Activated naive CD4-positive, alpha-beta T cell treated with anti-CD3 and anti-CD28 coated beads, Interleukin-2, amount 50 U/mL, for 24 hours (primary cell): ENCODE measurements at regions not wholly inside any gene's neighbourhood (a gene's known extent, or its start where the extent isn't known, plus 50 kb on each side); places are given as distances from the start of the nearest gene placed in this dataset.
"Not testable (repeated sequence)": the region's sequence is repeated elsewhere in the genome, so short reads cannot be mapped to it uniquely, and the experiment has no call there.

Source experiments
- H3K27ac Mint-ChIP-seq: one replicate; pipeline ENCODE4 v1.8.0; 2021; ENCODE audit warnings: mild to moderate bottlenecking, mixed read lengths
- H3K27me3 Mint-ChIP-seq: one replicate; pipeline ENCODE4 v1.8.0; 2021; ENCODE audit warnings: mixed read lengths
- H3K36me3 Mint-ChIP-seq: one replicate; pipeline ENCODE4 v1.8.0; 2021; ENCODE audit warnings: mixed read lengths
- H3K4me1 Mint-ChIP-seq: one replicate; pipeline ENCODE4 v1.8.0; 2021; ENCODE audit warnings: mixed read lengths
- H3K4me3 Mint-ChIP-seq: one replicate; pipeline ENCODE4 v1.8.0; 2021; ENCODE audit warnings: mild to moderate bottlenecking, mixed read lengths
- H3K9me3 Mint-ChIP-seq: one replicate; pipeline ENCODE4 v1.8.0; 2021; ENCODE audit warnings: mixed read lengths

- H3K36me3 Mint-ChIP-seq, result peaks cover 25% of the 10 kb centered on the region
- H3K27ac Mint-ChIP-seq, result no peak overlapping the region
- H3K4me3 Mint-ChIP-seq, result no peak overlapping the region
These were observed 113.1 kb upstream of the PCAT7 start for GRCh38 chr9:94441796-94442195.

GRCh38 chr9:94443032-94443722 is 111.7 kb upstream of the PCAT7 start:
- no peak overlapping the region for H3K4me3 Mint-ChIP-seq
- H3K27ac Mint-ChIP-seq, result no peak overlapping the region
- H3K4me1 Mint-ChIP-seq, result peaks cover 10% of the 10 kb centered on the region
- peaks cover 30% of the 10 kb centered on the region for H3K36me3 Mint-ChIP-seq
- H3K9me3 Mint-ChIP-seq, result no peaks in the 10 kb centered on the region
- no peaks in the 10 kb centered on the region for H3K27me3 Mint-ChIP-seq

More at GRCh38 chr9:94441796-94442195, 113.1 kb upstream of the PCAT7 start:
- no peaks in the 10 kb centered on the region for H3K27me3 Mint-ChIP-seq
- no peaks in the 10 kb centered on the region for H3K9me3 Mint-ChIP-seq
- peaks cover 10% of the 10 kb centered on the region for H3K4me1 Mint-ChIP-seq

- no peak overlapping the region for H3K27ac Mint-ChIP-seq
- H3K4me1 Mint-ChIP-seq, result peaks cover 6% of the 10 kb centered on the region
- peaks cover 31% of the 10 kb centered on the region for H3K36me3 Mint-ChIP-seq
- no peaks in the 10 kb centered on the region for H3K9me3 Mint-ChIP-seq
- H3K27me3 Mint-ChIP-seq, result no peaks in the 10 kb centered on the region
- no peak overlapping the region for H3K4me3 Mint-ChIP-seq
These were observed 109.0 kb upstream of the PCAT7 start for GRCh38 chr9:94445863-94446262.

GRCh38 chr9:94449486-94449885 is 105.4 kb upstream of the PCAT7 start:
- Mint-ChIP-seq H3K4me3 (no peak overlapping the region), H3K4me1 (no peaks in the 10 kb centered on the region), H3K36me3 (peaks cover 25% of the 10 kb centered on the region), H3K9me3 (no peaks in the 10 kb centered on the region), H3K27me3 (no peaks in the 10 kb centered on the region), H3K27ac (no peak overlapping the region)

- Mint-ChIP-seq H3K27ac (no peak overlapping the region), H3K9me3 (peaks cover 21% of the 10 kb centered on the region), H3K27me3 (no peaks in the 10 kb centered on the region), H3K4me1 (no peaks in the 10 kb centered on the region), H3K36me3 (peaks cover 24% of the 10 kb centered on the region), H3K4me3 (no peak overlapping the region)
These were observed 90.1 kb upstream of the PCAT7 start for GRCh38 chr9:94464790-94465189.

GRCh38 chr9:94472063-94472462 is 82.8 kb upstream of the PCAT7 start:
- not testable (repeated sequence) for H3K4me3 Mint-ChIP-seq, H3K36me3 Mint-ChIP-seq, H3K9me3 Mint-ChIP-seq, H3K27ac Mint-ChIP-seq, H3K4me1 Mint-ChIP-seq
- H3K27me3 Mint-ChIP-seq, result peaks cover 16% of the 10 kb centered on the region

GRCh38 chr9:94472806-94473360 is 82.0 kb upstream of the PCAT7 start:
- peaks cover 2% of the 10 kb centered on the region for H3K36me3 Mint-ChIP-seq
- H3K4me1 Mint-ChIP-seq, result no peaks in the 10 kb centered on the region
- peaks cover 16% of the 10 kb centered on the region for H3K27me3 Mint-ChIP-seq
- no peak overlapping the region for H3K4me3 Mint-ChIP-seq
- no peak overlapping the region for H3K27ac Mint-ChIP-seq
- H3K9me3 Mint-ChIP-seq, result peaks cover 6% of the 10 kb centered on the region

- Mint-ChIP-seq H3K27me3 (peaks cover 11% of the 10 kb centered on the region), H3K4me3 (no peak overlapping the region), H3K9me3 (no peaks in the 10 kb centered on the region), H3K27ac (no peak overlapping the region), H3K4me1 (no peaks in the 10 kb centered on the region), H3K36me3 (no peaks in the 10 kb centered on the region)
These were observed 75.8 kb upstream of the PCAT7 start for GRCh38 chr9:94478755-94479730.

- Mint-ChIP-seq H3K4me3 (no peak overlapping the region), H3K27ac (no peak overlapping the region), H3K27me3 (peaks cover 6% of the 10 kb centered on the region), H3K36me3 (no peaks in the 10 kb centered on the region), H3K4me1 (no peaks in the 10 kb centered on the region), H3K9me3 (no peaks in the 10 kb centered on the region)
These were observed 75.1 kb upstream of the PCAT7 start for GRCh38 chr9:94479757-94480156.

GRCh38 chr9:94480205-94480604 is 74.7 kb upstream of the PCAT7 start:
- Mint-ChIP-seq H3K9me3 (no peaks in the 10 kb centered on the region), H3K36me3 (no peaks in the 10 kb centered on the region), H3K27ac (peak overlapping the region; percentile 15), H3K27me3 (peaks cover 3% of the 10 kb centered on the region), H3K4me1 (no peaks in the 10 kb centered on the region), H3K4me3 (no peak overlapping the region)

GRCh38 chr9:94482110-94482509 is 72.8 kb upstream of the PCAT7 start:
- no peak overlapping the region for H3K4me3 Mint-ChIP-seq
- H3K27me3 Mint-ChIP-seq, result no peaks in the 10 kb centered on the region
- no peaks in the 10 kb centered on the region for H3K36me3 Mint-ChIP-seq
- H3K9me3 Mint-ChIP-seq, result no peaks in the 10 kb centered on the region
- no peak overlapping the region for H3K27ac Mint-ChIP-seq
- H3K4me1 Mint-ChIP-seq, result no peaks in the 10 kb centered on the region

GRCh38 chr9:94490465-94490864 is 64.4 kb upstream of the PCAT7 start:
- H3K27ac Mint-ChIP-seq, result no peak overlapping the region
- H3K4me3 Mint-ChIP-seq, result no peak overlapping the region
- no peaks in the 10 kb centered on the region for H3K36me3 Mint-ChIP-seq
- H3K27me3 Mint-ChIP-seq, result peaks cover 9% of the 10 kb centered on the region
- H3K9me3 Mint-ChIP-seq, result no peaks in the 10 kb centered on the region
- no peaks in the 10 kb centered on the region for H3K4me1 Mint-ChIP-seq

GRCh38 chr9:94492125-94492524 is 62.8 kb upstream of the PCAT7 start:
- not testable (repeated sequence) for H3K4me1 Mint-ChIP-seq, H3K4me3 Mint-ChIP-seq, H3K9me3 Mint-ChIP-seq, H3K36me3 Mint-ChIP-seq, H3K27ac Mint-ChIP-seq
- peaks cover 10% of the 10 kb centered on the region for H3K27me3 Mint-ChIP-seq

- H3K4me1 Mint-ChIP-seq, result no peaks in the 10 kb centered on the region
- no peak overlapping the region for H3K4me3 Mint-ChIP-seq
- no peak overlapping the region for H3K27ac Mint-ChIP-seq
- no peaks in the 10 kb centered on the region for H3K9me3 Mint-ChIP-seq
- H3K36me3 Mint-ChIP-seq, result no peaks in the 10 kb centered on the region
- H3K27me3 Mint-ChIP-seq, result peaks cover 7% of the 10 kb centered on the region
These were observed 56.0 kb upstream of the PCAT7 start for GRCh38 chr9:94498801-94499453.

GRCh38 chr9:94504358-94504757 is 50.5 kb upstream of the PCAT7 start:
- Mint-ChIP-seq H3K36me3 (no peaks in the 10 kb centered on the region), H3K4me1 (no peaks in the 10 kb centered on the region), H3K27me3 (peaks cover 21% of the 10 kb centered on the region), H3K4me3 (no peak overlapping the region), H3K27ac (no peak overlapping the region), H3K9me3 (no peaks in the 10 kb centered on the region)
